GM20000 (cell line): ENCODE measurements at regions not wholly inside any gene's neighbourhood (a gene's known extent, or its start where the extent isn't known, plus 50 kb on each side); places are given as distances from the start of the nearest gene placed in this dataset.
"Not testable (repeated sequence)": the region's sequence is repeated elsewhere in the genome, so short reads cannot be mapped to it uniquely, and the experiment has no call there.

ENCODE experiments used
- DNase-seq: peaks from one replicate; pipeline ENCODE4 v3.0.0; 2012; ENCODE audit warnings: low spot score
- TF ChIP-seq, protein P1 (sequence below): IDR thresholded peaks from 2 replicates; pipeline ENCODE4 v1.5.1; 2012; ENCODE audit warnings: mild to moderate bottlenecking, control low read depth; ENCODE audit errors: extremely low read depth, missing control alignments

DNA sequence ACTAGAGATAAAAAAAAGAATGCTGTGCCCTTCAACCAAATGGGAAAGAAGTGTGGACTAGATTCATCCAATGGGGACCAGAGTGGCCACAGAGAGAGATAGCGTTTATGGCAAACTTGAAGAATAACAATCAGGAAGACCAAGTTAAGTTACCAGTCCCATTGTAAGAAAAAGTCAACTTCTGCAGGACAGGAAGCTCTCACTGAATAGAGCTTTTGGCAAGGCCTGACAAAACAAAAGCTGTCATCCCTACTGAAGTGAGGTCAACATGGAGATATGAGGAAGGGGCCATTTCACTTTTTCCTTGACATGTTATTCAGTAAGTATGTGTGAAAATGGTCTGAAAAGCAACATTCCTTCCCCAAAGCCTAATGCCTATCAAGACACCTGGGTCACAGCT is 111.8 kb upstream of the KLHL13 start:
- DNase-seq: no peak
- TF ChIP-seq, protein P1, sequence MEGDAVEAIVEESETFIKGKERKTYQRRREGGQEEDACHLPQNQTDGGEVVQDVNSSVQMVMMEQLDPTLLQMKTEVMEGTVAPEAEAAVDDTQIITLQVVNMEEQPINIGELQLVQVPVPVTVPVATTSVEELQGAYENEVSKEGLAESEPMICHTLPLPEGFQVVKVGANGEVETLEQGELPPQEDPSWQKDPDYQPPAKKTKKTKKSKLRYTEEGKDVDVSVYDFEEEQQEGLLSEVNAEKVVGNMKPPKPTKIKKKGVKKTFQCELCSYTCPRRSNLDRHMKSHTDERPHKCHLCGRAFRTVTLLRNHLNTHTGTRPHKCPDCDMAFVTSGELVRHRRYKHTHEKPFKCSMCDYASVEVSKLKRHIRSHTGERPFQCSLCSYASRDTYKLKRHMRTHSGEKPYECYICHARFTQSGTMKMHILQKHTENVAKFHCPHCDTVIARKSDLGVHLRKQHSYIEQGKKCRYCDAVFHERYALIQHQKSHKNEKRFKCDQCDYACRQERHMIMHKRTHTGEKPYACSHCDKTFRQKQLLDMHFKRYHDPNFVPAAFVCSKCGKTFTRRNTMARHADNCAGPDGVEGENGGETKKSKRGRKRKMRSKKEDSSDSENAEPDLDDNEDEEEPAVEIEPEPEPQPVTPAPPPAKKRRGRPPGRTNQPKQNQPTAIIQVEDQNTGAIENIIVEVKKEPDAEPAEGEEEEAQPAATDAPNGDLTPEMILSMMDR: no peak

DNA sequence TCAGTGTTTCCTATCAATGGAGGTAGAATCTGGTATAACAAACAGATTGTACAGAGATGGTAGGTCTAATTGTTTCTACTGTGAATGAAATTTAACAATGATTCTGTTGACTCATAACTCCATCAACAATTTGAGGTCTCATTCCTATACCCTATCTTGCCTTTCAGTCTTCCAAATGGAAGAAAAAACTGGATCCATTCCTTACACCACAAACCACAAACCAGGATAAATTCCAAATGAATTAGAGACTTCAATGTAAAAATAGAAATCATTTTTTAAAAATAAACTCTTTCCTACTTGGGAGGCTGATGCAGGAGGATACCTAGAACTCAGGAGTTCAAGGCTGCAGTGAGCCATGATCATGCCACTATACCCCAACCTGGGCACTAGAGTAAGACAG is 114.4 kb upstream of the WDR44 start:
- TF ChIP-seq, protein P1: no peak
- DNase-seq: no peak

DNA sequence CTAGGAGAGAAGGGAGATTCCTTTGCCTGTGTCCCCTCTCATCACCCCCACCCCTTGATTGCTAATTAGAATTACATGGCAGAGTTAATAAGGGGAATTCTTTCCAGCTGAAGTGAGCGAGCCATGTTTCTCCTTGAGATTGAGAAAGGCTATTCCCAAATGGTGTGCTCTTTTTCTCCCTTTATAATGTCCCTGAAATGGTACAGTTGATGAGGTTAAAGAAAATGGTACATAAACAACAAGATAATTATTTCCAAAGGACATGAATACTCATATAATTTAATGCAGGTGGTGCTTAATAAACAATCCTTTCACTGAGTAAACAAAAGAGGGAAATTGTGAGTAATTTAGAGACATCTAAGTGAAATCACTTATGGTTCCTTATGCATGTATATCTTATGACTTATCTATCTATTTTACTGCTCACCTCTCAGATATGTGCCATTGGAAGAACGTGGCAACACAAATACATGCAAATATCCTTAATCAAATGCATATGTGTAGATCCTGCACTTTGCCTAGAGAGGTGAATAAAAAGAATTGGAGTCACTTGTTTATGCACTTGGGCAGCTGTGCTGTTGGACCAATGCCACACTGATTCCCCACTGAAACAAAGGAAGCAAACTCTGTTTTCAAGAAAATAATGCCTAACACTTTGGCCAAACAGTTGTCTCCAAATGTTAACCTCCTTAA is 106.6 kb upstream of the WDR44 start:
- TF ChIP-seq, protein P1: no peak
- no peak for DNase-seq

DNA sequence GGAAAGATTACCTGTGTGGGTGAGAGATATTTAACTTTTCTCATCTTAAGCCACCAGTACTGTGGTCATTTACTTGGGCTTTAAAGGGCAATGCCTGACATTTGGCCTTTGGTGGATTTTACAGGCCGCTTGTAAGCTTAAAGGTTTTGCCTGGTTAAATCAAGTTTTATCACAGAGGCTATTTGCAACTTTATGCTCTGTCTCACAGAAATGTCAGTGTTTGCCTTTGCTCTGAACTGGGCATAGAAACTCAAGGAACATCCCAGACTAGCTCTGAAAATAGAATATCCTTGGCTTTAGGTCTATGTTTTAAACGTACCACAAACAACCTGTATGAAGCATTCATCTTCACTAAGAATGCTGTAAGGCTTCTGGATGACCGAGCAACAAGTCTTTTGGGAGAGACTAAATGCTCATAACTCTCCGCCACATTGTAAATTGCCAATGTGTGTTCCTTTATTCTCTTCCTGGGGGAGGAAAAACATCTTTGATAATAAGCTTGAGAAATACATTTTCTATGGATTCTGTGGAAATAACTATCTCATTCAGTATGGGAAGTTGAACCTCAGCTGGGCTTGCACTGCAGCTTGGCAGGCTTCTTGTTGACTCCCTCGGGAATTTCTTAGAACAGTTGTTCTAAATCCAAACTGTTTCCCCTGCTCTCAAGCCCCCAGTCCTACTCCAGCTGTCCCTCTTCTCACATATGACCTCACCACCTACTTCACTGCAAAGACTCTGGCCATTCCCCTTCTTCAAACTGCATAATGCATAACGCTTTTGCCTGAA is 105.8 kb upstream of the WDR44 start:
- DNase-seq: no peak
- TF ChIP-seq, protein P1: no peak

DNA sequence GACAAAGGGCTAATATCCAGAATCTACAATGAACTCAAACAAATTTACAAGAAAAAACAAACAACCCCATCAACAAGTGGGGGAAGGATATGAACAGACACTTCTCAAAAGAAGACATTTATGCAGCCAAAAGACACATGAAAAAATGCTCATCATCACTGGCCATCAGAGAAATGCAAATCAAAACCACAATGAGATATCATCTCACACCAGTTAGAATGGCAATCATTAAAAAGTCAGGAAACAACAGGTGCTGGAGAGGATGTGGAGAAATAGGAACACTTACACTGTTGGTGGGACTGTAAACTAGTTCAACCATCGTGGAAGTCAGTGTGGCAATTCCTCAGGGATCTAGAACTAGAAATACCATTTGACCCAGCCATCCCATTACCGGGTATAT is 98.9 kb upstream of the WDR44 start:
- not testable (repeated sequence) for DNase-seq

DNA sequence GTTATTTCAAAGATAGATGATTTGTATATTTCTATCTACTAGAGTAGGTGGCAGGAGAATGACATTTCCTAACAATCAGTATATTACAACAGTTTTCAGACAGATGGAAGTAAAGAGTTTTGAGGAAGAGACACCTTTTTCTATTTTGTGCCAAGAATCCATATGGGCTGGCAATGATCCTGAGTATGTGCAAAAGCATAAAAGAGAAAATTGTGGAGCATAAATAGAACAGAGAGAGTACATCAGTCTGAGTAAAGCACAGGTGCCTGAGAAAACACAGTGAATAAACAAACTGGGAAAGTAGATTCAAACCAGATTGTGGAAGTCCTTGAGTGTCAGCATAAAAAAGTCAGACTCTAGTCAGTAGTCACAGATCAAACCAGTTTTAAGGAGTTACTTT is 96.8 kb upstream of the WDR44 start:
- DNase-seq: no peak
- TF ChIP-seq, protein P1: no peak

DNA sequence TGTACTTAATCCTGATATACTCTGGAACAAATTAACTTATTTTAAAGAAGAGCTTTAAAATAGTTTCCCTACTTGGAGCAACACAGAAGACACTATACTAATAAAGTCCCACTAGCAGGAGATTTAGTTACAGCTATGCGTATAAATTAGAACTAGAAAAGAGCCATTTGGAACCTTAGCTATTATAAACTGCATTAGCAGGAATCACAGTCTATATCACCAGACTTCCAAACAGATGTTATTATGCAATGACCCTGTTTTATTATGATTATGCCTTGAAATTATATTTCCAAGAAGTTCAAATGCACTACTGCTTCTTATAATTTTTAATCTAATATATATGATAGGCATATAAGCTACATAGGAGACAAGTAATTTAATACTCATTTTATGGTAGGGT is 95.5 kb upstream of the WDR44 start:
- no peak for DNase-seq
- TF ChIP-seq, protein P1: no peak
